K562 (cell line): ENCODE measurements at regions not wholly inside any gene's neighbourhood (a gene's known extent, or its start where the extent isn't known, plus 50 kb on each side); places are given as distances from the start of the nearest gene placed in this dataset.

Source experiments
- ELK1 ChIP-seq: sonication (generic); formaldehyde crosslinking; IDR thresholded peaks from 2 replicates; pipeline ENCODE4 v1.8.1; 2022; ENCODE audit warnings: missing genetic modification reagents
- EP300 ChIP-seq: IDR thresholded peaks from 2 replicates; pipeline ENCODE4 v1.6.1; 2012; ENCODE audit warnings: low read length, improper control_type of control experiment
- HNRNPL ChIP-seq: fragments of 200-400 bp; formaldehyde crosslinking; IDR thresholded peaks from 2 replicates; pipeline ENCODE4 v1.6.1; 2017; ENCODE audit warnings: low read depth, mild to moderate bottlenecking, low read length
- RAD21 ChIP-seq, 2 experiments: fragments of 250-450 bp in 1 of 2; fragments of 450-650 bp in 1 of 2; sonication (Bioruptor Pico) in 1 of 2; formaldehyde crosslinking in 1 of 2; IDR thresholded peaks in 1 of 2; conservative IDR thresholded peaks in 1 of 2; 2 replicates each; pipeline versions ENCODE4 v1.4.0 to v1.8.0; 2020 to 2022; ENCODE audit warnings: mild to moderate bottlenecking in 2 of 2, moderate library complexity in 1 of 2
- TARDBP ChIP-seq: fragments of 450-650 bp; IDR thresholded peaks from 2 replicates; pipeline ENCODE4 v1.6.1; 2016

- TF ChIP-seq TARDBP = no peak
- TF ChIP-seq EP300 = no peak
- TF ChIP-seq ELK1 (CRISPR knock-in tag) = no peak
- no peak for TF ChIP-seq HNRNPL
- no peak for TF ChIP-seq RAD21 (CRISPR knock-in tag; conservative IDR thresholded peaks at IDR 0.05 in 1 of 2, IDR thresholded peaks at IDR 0.05 in 1 of 2)
These were observed 82.2 kb downstream of the ATXN7L3B start for GRCh38 chr12:74619884-74620283.
